Upper lobe of right lung (tissue), 1 donor: ENCODE measurements at regions not wholly inside any gene's neighbourhood (a gene's known extent, or its start where the extent isn't known, plus 50 kb on each side); places are given as distances from the start of the nearest gene placed in this dataset.

ENCODE experiments used
- ATAC-seq: fragments of 200-7000 bp; cut with Tn5 transposase; one replicate; pipeline ENCODE4 v1.9.1; 2020; ENCODE audit warnings: mild to moderate bottlenecking, moderate library complexity
- DNase-seq: peaks from one replicate; pipeline ENCODE4 v3.0.0-alpha.2; 2020
- H3K27ac ChIP-seq: fragments of 200-600 bp; one replicate; pipeline ENCODE4 v1.8.0; 2022
- H3K27me3 ChIP-seq: fragments of 200-600 bp; one replicate; pipeline ENCODE4 v1.8.0; 2022; ENCODE audit warnings: mild to moderate bottlenecking
- H3K36me3 ChIP-seq: fragments of 200-600 bp; one replicate; pipeline ENCODE4 v1.8.0; 2022
- H3K4me1 ChIP-seq: fragments of 200-600 bp; one replicate; pipeline ENCODE4 v1.8.0; 2022
- H3K4me3 ChIP-seq: fragments of 200-600 bp; one replicate; pipeline ENCODE4 v1.8.0; 2022; ENCODE audit warnings: mild to moderate bottlenecking
- H3K9me3 ChIP-seq: fragments of 200-600 bp; one replicate; pipeline ENCODE4 v1.8.0; 2022
- CTCF ChIP-seq: fragments of 200-600 bp; IDR thresholded peaks from one replicate; pipeline ENCODE4 v1.8.0; 2022; ENCODE audit warnings: antibody characterized with exemption
- intact Hi-C: fragments of 100-400 bp; cut with DNase I; formaldehyde crosslinking; loops from one replicate; pipeline ENCODE4 v1.11.0; 2022
- donor health status: DM: no; HTN: yes; CAD: no; lungs with severe emphysema.

- TF ChIP-seq CTCF: no peak
Measured at GRCh38 chrX:25726539-25726938, 411.6 kb upstream of the MAGEB18 start.

GRCh38 chrX:25733148-25733547, 405.0 kb upstream of the MAGEB18 start:
- DNase-seq (no peak), ATAC-seq (no peak)
- intact Hi-C loops: no loop called here
- no peaks in the 10 kb centered on the region for H3K27me3 ChIP-seq
- no peaks in the 10 kb centered on the region for H3K36me3 ChIP-seq
- no peak for TF ChIP-seq CTCF
- no peak overlapping the region for H3K27ac ChIP-seq
- no peak overlapping the region for H3K4me3 ChIP-seq
- no peaks in the 10 kb centered on the region for H3K4me1 ChIP-seq
- no peaks in the 10 kb centered on the region for H3K9me3 ChIP-seq

More at GRCh38 chrX:25726539-25726938, 411.6 kb upstream of the MAGEB18 start:
- Histone ChIP-seq H3K4me3 (no peak overlapping the region), H3K4me1 (no peaks in the 10 kb centered on the region), H3K9me3 (no peaks in the 10 kb centered on the region), H3K27ac (no peak overlapping the region), H3K36me3 (no peaks in the 10 kb centered on the region), H3K27me3 (no peaks in the 10 kb centered on the region)
- DNase-seq (no peak), ATAC-seq (peak; percentile 47)
- intact Hi-C loops: no loop called here

- Histone ChIP-seq H3K4me1 (no peaks in the 10 kb centered on the region), H3K9me3 (no peaks in the 10 kb centered on the region), H3K36me3 (no peaks in the 10 kb centered on the region), H3K4me3 (no peak overlapping the region), H3K27me3 (no peaks in the 10 kb centered on the region), H3K27ac (no peak overlapping the region)
- intact Hi-C loops: no loop called here
- no peak for ATAC-seq
- TF ChIP-seq CTCF: no peak
- no peak for DNase-seq
Measured at GRCh38 chrX:25737540-25737939, 400.6 kb upstream of the MAGEB18 start.

- no peak for DNase-seq
- H3K4me3 ChIP-seq: no peak overlapping the region
- intact Hi-C loops: no loop called here
Measured at GRCh38 chrX:25742334-25742733, 395.8 kb upstream of the MAGEB18 start.

GRCh38 chrX:25754399-25754798, 383.7 kb upstream of the MAGEB18 start:
- TF ChIP-seq CTCF: no peak
- Histone ChIP-seq H3K4me1 (no peaks in the 10 kb centered on the region), H3K9me3 (no peaks in the 10 kb centered on the region), H3K27ac (no peak overlapping the region), H3K27me3 (no peaks in the 10 kb centered on the region), H3K36me3 (no peaks in the 10 kb centered on the region), H3K4me3 (no peak overlapping the region)
- intact Hi-C loops: no loop called here
- DNase-seq (no peak), ATAC-seq (no peak)

More at GRCh38 chrX:25742334-25742733, 395.8 kb upstream of the MAGEB18 start:
- no peak for TF ChIP-seq CTCF
- H3K27me3 ChIP-seq: no peaks in the 10 kb centered on the region
- no peak overlapping the region for H3K27ac ChIP-seq
- no peaks in the 10 kb centered on the region for H3K4me1 ChIP-seq
- H3K9me3 ChIP-seq: no peaks in the 10 kb centered on the region
- ATAC-seq: no peak
- H3K36me3 ChIP-seq: no peaks in the 10 kb centered on the region

- no peak for TF ChIP-seq CTCF
- H3K27me3 ChIP-seq: no peaks in the 10 kb centered on the region
- ATAC-seq (no peak), DNase-seq (no peak)
- H3K36me3 ChIP-seq: no peaks in the 10 kb centered on the region
- no peak overlapping the region for H3K4me3 ChIP-seq
- intact Hi-C loops: no loop called here
- H3K9me3 ChIP-seq: no peaks in the 10 kb centered on the region
- no peaks in the 10 kb centered on the region for H3K4me1 ChIP-seq
- no peak overlapping the region for H3K27ac ChIP-seq
Measured at GRCh38 chrX:25755194-25755593, 382.9 kb upstream of the MAGEB18 start.
